Uterus (tissue), 3 donors: ENCODE measurements at regions not wholly inside any gene's neighbourhood (a gene's known extent, or its start where the extent isn't known, plus 50 kb on each side); places are given as distances from the start of the nearest gene placed in this dataset.

Experiments
- DNase-seq, 2 donors: peaks; one replicate each; pipeline ENCODE4 v3.0.0-alpha.2; 2019 to 2020
- H3K27ac ChIP-seq, 2 donors: fragments of 200-600 bp; sonication (generic); 1 replicate in 1 of 2; 2 replicates in 1 of 2; pipeline ENCODE4 v1.5.1; 2016 to 2018
- H3K27me3 ChIP-seq, 2 donors: fragments of 200-600 bp; sonication (generic); one replicate each; pipeline ENCODE4 v1.5.1; 2018 to 2019; ENCODE audit warnings: control low read depth in 1 of 2
- H3K36me3 ChIP-seq, 2 donors: fragments of 200-600 bp; sonication (generic); one replicate each; pipeline ENCODE4 v1.5.1; 2019; ENCODE audit warnings: control low read depth in 1 of 2
- H3K4me1 ChIP-seq, 2 donors: fragments of 200-600 bp; sonication (generic); one replicate each; pipeline ENCODE4 v1.5.1; 2018 to 2019; ENCODE audit warnings: control low read depth in 1 of 2
- H3K4me3 ChIP-seq, 2 donors: fragments of 200-600 bp; sonication (generic); 1 replicate in 1 of 2; 2 replicates in 1 of 2; pipeline ENCODE4 v1.5.1; 2018 to 2019; ENCODE audit warnings: mild to moderate bottlenecking in 1 of 2
- H3K9me3 ChIP-seq, 2 donors: fragments of 200-600 bp; sonication (generic); one replicate each; pipeline ENCODE4 v1.5.1; 2019; ENCODE audit warnings: control low read depth in 1 of 2
- CTCF ChIP-seq, 4 experiments: fragments of 200-600 bp in 2 of 4; fragments of 450-650 bp in 2 of 4; sonication (generic) in 2 of 4; IDR thresholded peaks; one replicate each; pipeline ENCODE4 v1.5.1; 2016 to 2019; ENCODE audit warnings: antibody characterized with exemption in 4 of 4, mild to moderate bottlenecking in 2 of 4, moderate library complexity in 1 of 4
- POLR2A ChIP-seq, 2 donors: fragments of 450-650 bp; IDR thresholded peaks; one replicate each; pipeline ENCODE4 v1.6.1; 2016; ENCODE audit warnings: antibody characterized with exemption in 2 of 2, mild to moderate bottlenecking in 1 of 2, moderate library complexity in 1 of 2
- intact Hi-C: fragments of 100-400 bp; cut with DNase I; formaldehyde crosslinking; loops from one replicate; pipeline ENCODE4 v1.15.1; 2023; ENCODE audit warnings: low total_unique reads
- donor health status: DM: yes; HTN: yes; CAD: no.

GRCh38 chr3:80055306-80055705, 287.5 kb upstream of the ROBO1 start:
- intact Hi-C loops, result no loop called here
- no peaks in the 10 kb centered on the region for H3K9me3 ChIP-seq

GRCh38 chr3:80052271-80052670, 284.5 kb upstream of the ROBO1 start:
- Histone ChIP-seq H3K27ac (no peak overlapping the region), H3K27me3 (no peaks in the 10 kb centered on the region), H3K4me3 (no peak overlapping the region), H3K4me1 (no peaks in the 10 kb centered on the region), H3K9me3 (no peaks in the 10 kb centered on the region), H3K36me3 (no peaks in the 10 kb centered on the region)
- TF ChIP-seq CTCF (IDR thresholded peaks at IDR 0.05) (no peak), POLR2A (IDR thresholded peaks at IDR 0.05) (no peak)
- no peak for DNase-seq
- intact Hi-C loops, result no loop called here

More at GRCh38 chr3:80055306-80055705, 287.5 kb upstream of the ROBO1 start:
- H3K36me3 ChIP-seq, result no peaks in the 10 kb centered on the region
- no peaks in the 10 kb centered on the region for H3K27me3 ChIP-seq
- DNase-seq, result no peak
- no peak overlapping the region for H3K27ac ChIP-seq
- TF ChIP-seq CTCF (IDR thresholded peaks at IDR 0.05) (no peak), POLR2A (IDR thresholded peaks at IDR 0.05) (no peak)
- no peaks in the 10 kb centered on the region for H3K4me1 ChIP-seq
- H3K4me3 ChIP-seq, result no peak overlapping the region

GRCh38 chr3:80051602-80051962, 283.8 kb upstream of the ROBO1 start:
- Histone ChIP-seq H3K27me3 (no peaks in the 10 kb centered on the region), H3K4me1 (no peaks in the 10 kb centered on the region), H3K4me3 (no peak overlapping the region), H3K9me3 (no peaks in the 10 kb centered on the region), H3K27ac (no peak overlapping the region), H3K36me3 (no peaks in the 10 kb centered on the region)
- intact Hi-C loops, result no loop called here
- DNase-seq, result no peak
- TF ChIP-seq CTCF (IDR thresholded peaks at IDR 0.05), result no peak
- no peak for TF ChIP-seq POLR2A (IDR thresholded peaks at IDR 0.05)

GRCh38 chr3:80050826-80051601, 283.2 kb upstream of the ROBO1 start:
- intact Hi-C loops, result no loop called here
- Histone ChIP-seq H3K4me3 (no peak overlapping the region), H3K36me3 (no peaks in the 10 kb centered on the region), H3K27me3 (no peaks in the 10 kb centered on the region), H3K4me1 (no peaks in the 10 kb centered on the region), H3K9me3 (no peaks in the 10 kb centered on the region), H3K27ac (no peak overlapping the region)
- no peak for DNase-seq
- no peak for TF ChIP-seq CTCF (IDR thresholded peaks at IDR 0.05)
- no peak for TF ChIP-seq POLR2A (IDR thresholded peaks at IDR 0.05)

- TF ChIP-seq CTCF (IDR thresholded peaks at IDR 0.05) (no peak), POLR2A (IDR thresholded peaks at IDR 0.05) (no peak)
- DNase-seq, result no peak
- Histone ChIP-seq H3K4me3 (no peak overlapping the region), H3K4me1 (no peaks in the 10 kb centered on the region), H3K27ac (no peak overlapping the region), H3K36me3 (no peaks in the 10 kb centered on the region), H3K9me3 (no peaks in the 10 kb centered on the region), H3K27me3 (no peaks in the 10 kb centered on the region)
- intact Hi-C loops, result no loop called here
Observed at GRCh38 chr3:80043226-80043625, 275.4 kb upstream of the ROBO1 start.
